Glomerular visceral epithelial cell (primary cell): ENCODE measurements at regions not wholly inside any gene's neighbourhood (a gene's known extent, or its start where the extent isn't known, plus 50 kb on each side); places are given as distances from the start of the nearest gene placed in this dataset.
"Not testable (repeated sequence)": the region's sequence is repeated elsewhere in the genome, so short reads cannot be mapped to it uniquely, and the experiment has no call there.

Experiments
- DNase-seq: peaks from one replicate; pipeline ENCODE4 v3.0.0-alpha.2; 2016; ENCODE audit errors: extremely low spot score

- no peak for DNase-seq
Measured at GRCh38 chr2:224261326-224261725, 140.6 kb downstream of the FAM124B start.

- DNase-seq, result no peak
Measured at GRCh38 chr2:224260372-224261020, 141.4 kb downstream of the FAM124B start.

- DNase-seq, result no peak
Measured at GRCh38 chr2:224259831-224260230, 142.1 kb downstream of the FAM124B start.

GRCh38 chr2:224258059-224258458 lies 143.8 kb downstream of the FAM124B start:
- DNase-seq, result no peak

- DNase-seq, result no peak
Measured at GRCh38 chr2:224257156-224257555, 144.8 kb downstream of the FAM124B start.

- DNase-seq, result no peak
Measured at GRCh38 chr2:224253464-224253863, 148.4 kb downstream of the FAM124B start.

GRCh38 chr2:224252631-224253030 lies 149.3 kb downstream of the FAM124B start:
- DNase-seq, result no peak

- DNase-seq, result no peak
Measured at GRCh38 chr2:224248944-224249371, 152.9 kb downstream of the FAM124B start.

GRCh38 chr2:224242561-224242960 lies 159.3 kb downstream of the FAM124B start:
- no peak for DNase-seq

GRCh38 chr2:224241812-224242211 lies 160.1 kb downstream of the FAM124B start:
- no peak for DNase-seq

- DNase-seq, result no peak
Measured at GRCh38 chr2:224241001-224241400, 160.9 kb downstream of the FAM124B start.

GRCh38 chr2:224223851-224224555 lies 177.9 kb downstream of the FAM124B start:
- DNase-seq, result no peak

- no peak for DNase-seq
Measured at GRCh38 chr2:224222974-224223373, 178.9 kb downstream of the FAM124B start.

- DNase-seq, result peak; percentile 20
Measured at GRCh38 chr2:224222291-224222690, 179.6 kb downstream of the FAM124B start.

- DNase-seq, result peak; percentile 94
Measured at GRCh38 chr2:224221455-224221913, 180.4 kb downstream of the FAM124B start.

- DNase-seq, result peak; percentile 29
Measured at GRCh38 chr2:224220586-224221255, 181.2 kb downstream of the FAM124B start.

GRCh38 chr2:224219781-224220180 lies 180.7 kb upstream of the SERPINE2 start:
- no peak for DNase-seq

GRCh38 chr2:224217962-224218347 lies 178.9 kb upstream of the SERPINE2 start:
- peak; percentile 43 for DNase-seq

GRCh38 chr2:224217233-224217961 lies 178.3 kb upstream of the SERPINE2 start:
- no peak for DNase-seq

- DNase-seq, result not testable (repeated sequence)
Measured at GRCh38 chr2:224215611-224216010, 176.5 kb upstream of the SERPINE2 start.

- DNase-seq, result no peak
Measured at GRCh38 chr2:224213396-224213795, 174.3 kb upstream of the SERPINE2 start.

GRCh38 chr2:224211791-224212190 lies 172.7 kb upstream of the SERPINE2 start:
- DNase-seq, result no peak
